Rectal smooth muscle tissue (tissue), 1 donor: ENCODE measurements at regions not wholly inside any gene's neighbourhood (a gene's known extent, or its start where the extent isn't known, plus 50 kb on each side); places are given as distances from the start of the nearest gene placed in this dataset.
"Not testable (repeated sequence)": the region's sequence is repeated elsewhere in the genome, so short reads cannot be mapped to it uniquely, and the experiment has no call there.

Experiments
- H3K27ac ChIP-seq: one replicate; pipeline ENCODE4 v1.7.0; 2013; ENCODE audit warnings: low read depth, low read length, inconsistent platforms
- H3K27me3 ChIP-seq: one replicate; pipeline ENCODE4 v1.7.0; 2013; ENCODE audit warnings: low read length; ENCODE audit not compliant: control insufficient read depth, insufficient read depth
- H3K36me3 ChIP-seq: one replicate; pipeline ENCODE4 v1.7.0; 2013; ENCODE audit warnings: low read length; ENCODE audit not compliant: control insufficient read depth, insufficient read depth
- H3K4me1 ChIP-seq: one replicate; pipeline ENCODE4 v1.7.0; 2013; ENCODE audit warnings: low read length; ENCODE audit not compliant: control insufficient read depth, insufficient read depth
- H3K4me3 ChIP-seq: one replicate; pipeline ENCODE4 v1.7.0; 2013; ENCODE audit warnings: low read length
- H3K9ac ChIP-seq: one replicate; pipeline ENCODE4 v1.7.0; 2013; ENCODE audit warnings: low read length

GRCh38 chr1:178610690-178611410, 97.9 kb downstream of the TEX35 start:
- not testable (repeated sequence) for H3K27ac ChIP-seq, H3K4me1 ChIP-seq, H3K27me3 ChIP-seq, H3K9ac ChIP-seq, H3K4me3 ChIP-seq, H3K36me3 ChIP-seq

GRCh38 chr1:178612261-178612660, 99.4 kb downstream of the TEX35 start:
- Histone ChIP-seq H3K27me3 (no peaks in the 10 kb centered on the region), H3K4me3 (no peak overlapping the region), H3K27ac (no peak overlapping the region), H3K36me3 (no peaks in the 10 kb centered on the region), H3K4me1 (peaks cover 2% of the 10 kb centered on the region), H3K9ac (no peak overlapping the region)

DNA sequence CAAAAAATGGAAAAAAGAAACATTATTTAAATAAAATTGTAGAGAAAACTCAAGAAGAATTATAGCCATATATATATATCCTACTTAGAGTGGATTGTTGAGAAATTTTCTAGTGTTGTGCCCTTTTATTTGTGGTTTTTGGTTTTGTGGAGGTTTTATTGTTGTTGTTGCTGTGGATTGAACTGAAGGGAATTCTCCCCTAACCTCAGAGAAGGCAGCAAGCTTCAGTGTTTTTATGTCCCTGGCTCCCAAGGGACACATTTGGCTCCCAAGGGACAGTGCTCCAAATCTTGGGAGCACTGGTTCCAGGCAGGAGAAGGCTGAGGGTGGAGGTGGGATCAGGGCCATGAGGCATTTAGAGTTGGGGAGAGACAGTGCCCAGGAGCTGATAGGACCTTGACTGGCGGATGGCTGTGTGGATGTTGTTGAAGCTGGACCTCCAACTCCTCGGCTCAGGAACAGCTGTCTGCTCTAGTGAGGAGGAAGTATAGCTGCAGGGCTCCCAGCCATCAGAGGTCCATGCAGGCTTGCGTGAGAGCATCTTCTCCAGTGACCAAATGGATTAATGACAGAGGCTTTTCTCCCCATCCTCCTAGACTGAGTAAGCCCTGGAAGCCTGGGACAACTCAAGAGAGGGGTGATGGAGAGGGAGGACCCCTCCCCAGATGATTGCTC, 100.5 kb downstream of the TEX35 start:
- Histone ChIP-seq H3K4me3 (no peak overlapping the region), H3K36me3 (no peaks in the 10 kb centered on the region), H3K4me1 (peaks cover 2% of the 10 kb centered on the region), H3K27me3 (no peaks in the 10 kb centered on the region), H3K27ac (peak overlapping the region; percentile 21), H3K9ac (no peak overlapping the region)

- H3K9ac ChIP-seq = no peak overlapping the region
- H3K4me1 ChIP-seq = no peaks in the 10 kb centered on the region
- no peak overlapping the region for H3K4me3 ChIP-seq
- H3K36me3 ChIP-seq = no peaks in the 10 kb centered on the region
- H3K27ac ChIP-seq = peak overlapping the region; percentile 48
- no peaks in the 10 kb centered on the region for H3K27me3 ChIP-seq
Observed at GRCh38 chr1:178614286-178614685, 101.4 kb downstream of the TEX35 start.

DNA sequence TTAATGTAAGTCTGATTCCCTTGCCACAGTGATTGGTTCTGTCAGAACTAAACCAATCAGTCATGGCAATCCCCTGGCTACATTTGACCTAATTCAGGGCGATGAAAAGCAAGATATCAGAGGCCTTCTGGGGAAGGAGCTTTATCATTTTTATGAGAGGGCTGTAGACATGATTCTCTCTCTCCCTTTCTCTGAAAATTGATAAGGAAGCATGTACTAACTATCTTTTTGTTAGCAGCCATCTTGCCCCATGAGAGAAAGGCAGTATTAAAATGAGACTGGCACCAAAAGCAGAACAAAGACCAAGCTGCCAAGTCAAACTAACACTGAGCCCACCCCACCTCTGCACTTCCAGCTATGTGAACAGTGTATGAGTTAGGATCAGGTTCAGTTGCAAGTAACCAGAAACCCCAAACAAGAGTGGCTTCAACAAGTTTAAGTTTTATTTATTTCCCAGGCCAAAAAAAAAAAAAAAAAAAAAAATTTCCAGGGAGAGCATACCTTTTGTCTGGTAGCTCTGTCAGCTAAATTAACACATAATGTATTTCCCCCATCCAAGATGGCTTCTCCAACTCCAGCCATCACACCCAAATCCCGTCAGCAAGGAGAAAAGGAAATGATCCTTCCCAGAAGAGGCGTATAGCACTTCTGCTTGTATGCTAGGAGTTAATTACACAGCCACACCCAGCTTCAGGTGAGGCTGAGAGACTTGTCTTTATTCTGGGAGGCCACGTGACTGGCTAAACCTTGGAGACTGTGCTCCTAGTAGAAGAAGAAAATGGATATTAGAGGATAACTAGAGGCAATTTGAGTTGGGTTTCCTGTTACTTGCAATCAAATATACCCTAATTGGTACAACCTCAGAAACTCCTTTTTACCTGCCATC, 105.8 kb upstream of the RALGPS2 start:
- H3K27me3 ChIP-seq = no peaks in the 10 kb centered on the region
- no peak overlapping the region for H3K9ac ChIP-seq
- no peaks in the 10 kb centered on the region for H3K4me1 ChIP-seq
- H3K4me3 ChIP-seq = no peak overlapping the region
- no peaks in the 10 kb centered on the region for H3K36me3 ChIP-seq
- H3K27ac ChIP-seq = no peak overlapping the region

GRCh38 chr1:178620584-178621475, 104.2 kb upstream of the RALGPS2 start:
- Histone ChIP-seq H3K4me1 (no peaks in the 10 kb centered on the region), H3K27ac (no peak overlapping the region), H3K36me3 (no peaks in the 10 kb centered on the region), H3K9ac (no peak overlapping the region), H3K27me3 (no peaks in the 10 kb centered on the region), H3K4me3 (no peak overlapping the region)

GRCh38 chr1:178621822-178622221, 103.2 kb upstream of the RALGPS2 start:
- Histone ChIP-seq H3K36me3 (no peaks in the 10 kb centered on the region), H3K4me3 (no peak overlapping the region), H3K27me3 (no peaks in the 10 kb centered on the region), H3K27ac (no peak overlapping the region), H3K4me1 (no peaks in the 10 kb centered on the region), H3K9ac (no peak overlapping the region)

DNA sequence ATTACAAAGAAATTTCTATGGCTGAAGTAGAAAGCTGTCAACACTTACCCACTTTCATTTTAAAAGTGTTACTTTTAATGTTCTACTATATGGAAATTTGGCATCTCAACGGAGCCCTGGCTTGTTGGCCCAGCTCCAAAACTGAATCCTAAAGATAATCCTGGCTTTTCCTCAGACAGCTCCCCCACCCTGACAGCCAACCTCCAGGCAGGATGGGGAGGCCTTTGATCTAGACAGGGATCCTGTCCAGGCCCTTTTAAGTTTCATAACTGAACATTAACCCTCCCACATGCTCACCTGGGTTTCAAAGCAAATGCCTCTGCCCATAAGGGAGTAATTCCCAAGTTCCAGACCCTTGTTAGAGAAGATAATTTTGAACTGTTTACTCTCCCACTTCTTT, 99.3 kb upstream of the RALGPS2 start:
- no peaks in the 10 kb centered on the region for H3K27me3 ChIP-seq
- no peak overlapping the region for H3K9ac ChIP-seq
- H3K4me1 ChIP-seq = no peaks in the 10 kb centered on the region
- no peak overlapping the region for H3K27ac ChIP-seq
- H3K36me3 ChIP-seq = no peaks in the 10 kb centered on the region
- no peak overlapping the region for H3K4me3 ChIP-seq

DNA sequence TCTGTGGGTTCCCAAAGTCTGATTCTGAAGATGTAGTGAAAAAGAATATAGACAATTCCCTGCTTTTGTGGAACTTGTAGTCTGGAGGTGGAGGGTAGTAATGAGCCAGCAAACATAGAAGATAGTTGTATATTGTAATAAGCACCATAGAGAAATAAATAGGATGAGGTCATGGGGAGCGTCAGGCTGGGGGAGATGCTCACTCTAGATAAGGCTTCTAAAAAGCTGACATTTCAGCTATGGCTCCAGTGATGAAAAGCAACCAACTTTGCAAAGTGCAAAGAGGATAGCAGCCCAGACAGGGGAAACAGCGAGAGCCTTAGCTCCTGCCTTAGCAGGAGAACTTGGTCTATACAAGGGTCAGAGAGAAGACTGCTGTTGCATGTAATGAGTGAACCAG, 98.0 kb upstream of the RALGPS2 start:
- Histone ChIP-seq H3K9ac (no peak overlapping the region), H3K27me3 (no peaks in the 10 kb centered on the region), H3K36me3 (no peaks in the 10 kb centered on the region), H3K27ac (no peak overlapping the region), H3K4me1 (no peaks in the 10 kb centered on the region), H3K4me3 (no peak overlapping the region)

- H3K4me1 ChIP-seq = no peaks in the 10 kb centered on the region
- no peak overlapping the region for H3K4me3 ChIP-seq
- no peak overlapping the region for H3K9ac ChIP-seq
- H3K36me3 ChIP-seq = no peaks in the 10 kb centered on the region
- H3K27ac ChIP-seq = no peak overlapping the region
- H3K27me3 ChIP-seq = no peaks in the 10 kb centered on the region
Observed at GRCh38 chr1:178628637-178629251, 96.3 kb upstream of the RALGPS2 start.

DNA sequence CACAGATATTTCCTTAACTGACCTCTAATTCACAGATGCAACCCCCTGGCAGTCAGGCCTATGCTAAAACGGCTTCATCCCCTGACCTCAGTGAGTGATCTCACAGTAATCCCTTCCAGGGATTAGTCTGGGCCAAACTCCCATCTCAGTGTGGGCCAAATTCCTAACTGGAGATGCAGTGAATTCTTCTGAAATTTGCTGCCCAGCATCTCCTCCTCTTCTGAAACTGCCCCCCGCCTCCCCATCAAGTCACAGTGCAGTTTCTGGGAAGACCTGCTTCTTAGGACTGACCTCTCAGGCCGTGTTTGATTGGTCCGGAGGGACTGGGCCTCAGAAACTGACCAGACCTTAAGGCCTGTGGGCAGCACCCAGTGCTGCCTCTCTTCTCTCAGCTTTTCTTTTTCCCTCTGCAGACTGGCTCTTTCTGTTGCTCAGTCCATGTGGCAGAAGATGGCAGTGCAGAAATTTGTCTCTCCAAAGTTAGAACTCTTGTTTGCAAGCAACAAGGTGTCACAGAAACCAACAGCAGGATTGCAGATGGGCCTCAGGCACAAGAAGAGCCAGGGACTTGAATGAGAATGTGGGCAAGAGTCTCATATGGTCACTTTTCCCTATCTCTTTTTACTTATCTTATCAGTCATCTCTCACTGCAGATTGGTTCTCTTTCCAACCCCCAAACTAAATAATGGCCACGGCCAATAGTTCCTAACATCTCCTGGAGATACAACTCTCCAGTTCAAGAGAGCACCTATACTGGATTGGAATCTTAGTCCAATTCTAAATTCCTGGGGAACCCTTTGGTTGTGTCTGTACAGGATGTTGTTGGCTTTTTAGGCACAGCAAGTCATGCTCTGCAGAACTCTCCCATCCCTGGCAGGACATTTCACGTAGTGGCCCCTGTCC, 95.5 kb upstream of the RALGPS2 start:
- Histone ChIP-seq H3K27me3 (no peaks in the 10 kb centered on the region), H3K36me3 (no peaks in the 10 kb centered on the region), H3K4me1 (no peaks in the 10 kb centered on the region), H3K9ac (no peak overlapping the region), H3K27ac (peak overlapping the region; percentile 7), H3K4me3 (no peak overlapping the region)
